RWPE2 (cell line): ENCODE measurements at regions not wholly inside any gene's neighbourhood (a gene's known extent, or its start where the extent isn't known, plus 50 kb on each side); places are given as distances from the start of the nearest gene placed in this dataset.

Source experiments
- ATAC-seq: fragments of 200-7000 bp; cut with Tn5 transposase; 3 replicates; pipeline ENCODE4 v1.9.1; 2021; ENCODE audit warnings: low read depth
- DNase-seq: peaks from one replicate; pipeline ENCODE4 v3.0.0-alpha.2; 2020; ENCODE audit warnings: low spot score
- H3K27ac ChIP-seq: fragments of 450-650 bp; 2 replicates; pipeline ENCODE4 v1.5.1; 2017; ENCODE audit warnings: mild to moderate bottlenecking; ENCODE audit not compliant: poor library complexity, severe bottlenecking
- H3K27me3 ChIP-seq: fragments of 250-450 bp; sonication (Bioruptor Pico); 2 replicates; pipeline ENCODE4 v1.5.1; 2021; ENCODE audit warnings: mild to moderate bottlenecking, moderate library complexity; ENCODE audit not compliant: insufficient read depth, poor library complexity, severe bottlenecking
- H3K36me3 ChIP-seq: fragments of 250-450 bp; sonication (Bioruptor Pico); 2 replicates; pipeline ENCODE4 v1.5.1; 2020; ENCODE audit warnings: low read depth, mild to moderate bottlenecking, moderate library complexity
- H3K4me1 ChIP-seq: fragments of 250-450 bp; sonication (Bioruptor Pico); 2 replicates; pipeline ENCODE4 v1.5.1; 2021; ENCODE audit warnings: mild to moderate bottlenecking, moderate library complexity; ENCODE audit not compliant: insufficient read depth, poor library complexity, severe bottlenecking
- H3K4me3 ChIP-seq: fragments of 250-450 bp; sonication (Bioruptor Pico); 2 replicates; pipeline ENCODE4 v1.5.1; 2021; ENCODE audit warnings: mild to moderate bottlenecking, moderate library complexity; ENCODE audit not compliant: severe bottlenecking
- H3K9me3 ChIP-seq: fragments of 250-450 bp; sonication (Bioruptor Pico); 2 replicates; pipeline ENCODE4 v1.5.1; 2021; ENCODE audit warnings: mild to moderate bottlenecking, moderate library complexity; ENCODE audit not compliant: severe bottlenecking
- CTCF ChIP-seq: fragments of 450-650 bp; IDR thresholded peaks from one replicate; pipeline ENCODE4 v1.5.1; 2017; ENCODE audit warnings: mild to moderate bottlenecking, moderate library complexity; ENCODE audit not compliant: poor library complexity, severe bottlenecking

DNA sequence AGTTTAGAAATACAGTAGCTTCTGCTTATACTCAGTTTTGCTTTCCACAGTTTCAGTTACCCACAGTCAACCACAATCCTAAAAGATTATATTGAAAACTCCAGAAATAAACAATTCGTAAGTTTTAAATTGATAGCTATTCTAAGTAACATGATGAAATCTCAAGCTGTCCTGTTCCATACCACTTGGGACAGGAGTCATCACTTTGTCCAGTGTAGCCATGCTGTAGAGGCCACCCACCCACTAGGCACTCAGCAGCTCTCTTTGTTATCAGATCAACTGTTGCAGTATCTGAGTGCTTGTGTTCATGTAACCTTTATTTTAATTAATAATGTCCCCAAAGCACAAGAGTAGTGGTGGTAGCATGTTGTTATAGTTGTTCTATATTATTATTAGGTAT, 117.5 kb upstream of the IQCM start:
- DNase-seq, result no peak
- Histone ChIP-seq H3K4me3 (no peak overlapping the region), H3K27me3 (no peaks in the 10 kb centered on the region), H3K27ac (no peak overlapping the region), H3K36me3 (no peaks in the 10 kb centered on the region), H3K9me3 (peaks cover 2% of the 10 kb centered on the region), H3K4me1 (no peaks in the 10 kb centered on the region)
- ATAC-seq, result no peak
- TF ChIP-seq CTCF, result no peak

DNA sequence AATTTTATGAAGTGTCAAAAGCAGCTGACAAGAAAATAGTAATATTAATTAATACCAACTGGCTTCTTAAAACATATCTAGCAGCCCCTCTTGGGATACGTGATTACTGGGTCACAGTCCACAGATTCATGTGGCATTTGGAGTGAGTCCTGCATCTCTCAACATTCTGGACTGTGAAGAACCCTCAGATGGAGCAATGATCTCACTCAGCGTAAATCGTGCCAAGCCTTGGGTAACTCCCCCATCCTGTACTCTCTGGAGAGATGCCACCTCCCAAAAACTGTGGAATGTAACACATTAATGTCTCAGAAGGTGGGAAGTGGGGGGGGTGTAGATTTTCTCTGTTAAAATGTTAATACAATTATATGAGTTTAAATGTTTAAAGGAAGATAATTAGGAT, 118.2 kb upstream of the IQCM start:
- H3K4me3 ChIP-seq, result no peak overlapping the region
- H3K27ac ChIP-seq, result no peak overlapping the region
- peaks cover 2% of the 10 kb centered on the region for H3K9me3 ChIP-seq
- no peak for TF ChIP-seq CTCF
- no peak for DNase-seq
- H3K4me1 ChIP-seq, result no peaks in the 10 kb centered on the region
- no peaks in the 10 kb centered on the region for H3K27me3 ChIP-seq
- H3K36me3 ChIP-seq, result no peaks in the 10 kb centered on the region
- no peak for ATAC-seq

GRCh38 chr4:149949381-149949780, 128.9 kb upstream of the DCLK2 start:
- Histone ChIP-seq H3K27me3 (peaks cover 4% of the 10 kb centered on the region), H3K4me1 (no peaks in the 10 kb centered on the region), H3K27ac (no peak overlapping the region), H3K4me3 (no peak overlapping the region), H3K36me3 (no peaks in the 10 kb centered on the region), H3K9me3 (no peaks in the 10 kb centered on the region)
- ATAC-seq (no peak), DNase-seq (no peak)
- TF ChIP-seq CTCF, result no peak

- no peak overlapping the region for H3K4me3 ChIP-seq
- no peaks in the 10 kb centered on the region for H3K4me1 ChIP-seq
- peaks cover 3% of the 10 kb centered on the region for H3K27me3 ChIP-seq
- no peaks in the 10 kb centered on the region for H3K9me3 ChIP-seq
- TF ChIP-seq CTCF, result no peak
- H3K36me3 ChIP-seq, result no peaks in the 10 kb centered on the region
- no peak overlapping the region for H3K27ac ChIP-seq
- no peak for ATAC-seq
- no peak for DNase-seq
These were observed 126.9 kb upstream of the DCLK2 start for GRCh38 chr4:149951152-149951900.

GRCh38 chr4:149952101-149952500, 126.1 kb upstream of the DCLK2 start:
- ATAC-seq (no peak), DNase-seq (no peak)
- no peak for TF ChIP-seq CTCF
- peaks cover 3% of the 10 kb centered on the region for H3K27me3 ChIP-seq
- H3K4me1 ChIP-seq, result no peaks in the 10 kb centered on the region
- H3K36me3 ChIP-seq, result no peaks in the 10 kb centered on the region
- no peak overlapping the region for H3K27ac ChIP-seq
- no peak overlapping the region for H3K4me3 ChIP-seq
- no peaks in the 10 kb centered on the region for H3K9me3 ChIP-seq
